ENCODE measurements at regions not wholly inside any gene's neighbourhood (a gene's known extent, or its start where the extent isn't known, plus 50 kb on each side); places are given as distances from the start of the nearest gene placed in this dataset.

GRCh38 chr15:29924750-29925149, 102.5 kb upstream of the TJP1 start:
- TF ChIP-seq CTCF (IDR thresholded peaks at IDR 0.05) (no peak), POLR2A (IDR thresholded peaks at IDR 0.05) (no peak)
- Histone ChIP-seq H3K9me3 (no peaks in the 10 kb centered on the region), H3K27ac (no peak overlapping the region), H3K36me3 (no peaks in the 10 kb centered on the region), H3K27me3 (no peaks in the 10 kb centered on the region), H3K4me1 (peaks cover 0 to 11% (median 2%) of the 10 kb centered on the region in 4 donors), H3K4me3 (no peak overlapping the region)
- ATAC-seq = peak; percentile 15 to 55 (median 31)
- no peak for DNase-seq
- 67% methylated on average over 1 of the region's 4 CpGs for WGBS (ENCODE audit: insufficient coverage, low coverage, low lambda C conversion rate, missing lambda C conversion rate)
- intact Hi-C loops (cut with DNase I) = no loop called here

- TF ChIP-seq CTCF (IDR thresholded peaks at IDR 0.05) (no peak), POLR2A (IDR thresholded peaks at IDR 0.05) (no peak)
- H3K27ac ChIP-seq = no peak overlapping the region
- no peaks in the 10 kb centered on the region for H3K9me3 ChIP-seq
- H3K4me3 ChIP-seq = no peak overlapping the region
- no peak for ATAC-seq
- peaks cover 0 to 11% (median 2%) of the 10 kb centered on the region in 4 donors for H3K4me1 ChIP-seq
- intact Hi-C loops (cut with DNase I) = no loop called here
- no peaks in the 10 kb centered on the region for H3K27me3 ChIP-seq
- no peaks in the 10 kb centered on the region for H3K36me3 ChIP-seq
- no peak for DNase-seq
These were observed 99.9 kb upstream of the TJP1 start for GRCh38 chr15:29922191-29922590.

GRCh38 chr15:29921130-29921601, 98.9 kb upstream of the TJP1 start:
- WGBS (ENCODE audit: insufficient coverage, low coverage, low lambda C conversion rate, missing lambda C conversion rate) = 71% methylated on average over 6 of the region's 6 CpGs
- ATAC-seq = no peak
- no peaks in the 10 kb centered on the region for H3K27me3 ChIP-seq
- H3K36me3 ChIP-seq = no peaks in the 10 kb centered on the region
- intact Hi-C loops (cut with DNase I) = no loop called here
- H3K9me3 ChIP-seq = no peaks in the 10 kb centered on the region
- DNase-seq = no peak
- no peak overlapping the region for H3K4me3 ChIP-seq
- H3K4me1 ChIP-seq = peaks cover 0 to 11% (median 2%) of the 10 kb centered on the region in 4 donors
- no peak overlapping the region for H3K27ac ChIP-seq
- no peak for TF ChIP-seq POLR2A (IDR thresholded peaks at IDR 0.05)
- no peak for TF ChIP-seq CTCF (IDR thresholded peaks at IDR 0.05)

GRCh38 chr15:29920515-29920914, 98.2 kb upstream of the TJP1 start:
- no peaks in the 10 kb centered on the region for H3K27me3 ChIP-seq
- DNase-seq = no peak

More at GRCh38 chr15:29920515-29920914, 98.2 kb upstream of the TJP1 start:
- H3K4me1 ChIP-seq = peaks cover 0 to 5% (median under 1%) of the 10 kb centered on the region in 4 donors
- no peaks in the 10 kb centered on the region for H3K9me3 ChIP-seq
- no peak overlapping the region for H3K4me3 ChIP-seq
- WGBS (ENCODE audit: insufficient coverage, low coverage, low lambda C conversion rate, missing lambda C conversion rate) = 52% methylated on average over 9 of the region's 12 CpGs
- H3K27ac ChIP-seq = no peak overlapping the region
- intact Hi-C loops (cut with DNase I) = no loop called here
- H3K36me3 ChIP-seq = no peaks in the 10 kb centered on the region
- TF ChIP-seq POLR2A (IDR thresholded peaks at IDR 0.05) = no peak
- TF ChIP-seq CTCF (IDR thresholded peaks at IDR 0.05) = no peak
- peak in 2 of 4 donors; percentile 20 to 60 for ATAC-seq
